ENCODE measurements at regions not wholly inside any gene's neighbourhood (a gene's known extent, or its start where the extent isn't known, plus 50 kb on each side); places are given as distances from the start of the nearest gene placed in this dataset.

DNA sequence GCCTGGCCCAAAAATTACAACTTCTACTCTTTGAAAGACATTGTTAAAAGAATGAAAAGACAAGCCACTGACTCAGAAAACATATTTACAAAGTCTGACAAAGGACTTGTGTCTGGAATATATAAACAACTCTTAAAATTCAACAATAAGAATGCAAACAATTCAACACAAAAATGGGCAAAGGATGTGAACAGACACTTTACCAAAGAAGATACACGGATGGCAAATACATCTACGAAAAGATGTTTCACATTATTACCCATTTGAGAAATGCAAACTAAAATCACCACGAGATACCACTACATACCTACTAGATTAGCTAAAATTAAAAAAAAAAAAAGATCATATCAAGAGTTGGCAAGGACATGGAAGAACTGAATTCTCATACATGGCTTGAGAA lies 80.8 kb upstream of the METRNL start:
- TF ChIP-seq, protein P1, sequence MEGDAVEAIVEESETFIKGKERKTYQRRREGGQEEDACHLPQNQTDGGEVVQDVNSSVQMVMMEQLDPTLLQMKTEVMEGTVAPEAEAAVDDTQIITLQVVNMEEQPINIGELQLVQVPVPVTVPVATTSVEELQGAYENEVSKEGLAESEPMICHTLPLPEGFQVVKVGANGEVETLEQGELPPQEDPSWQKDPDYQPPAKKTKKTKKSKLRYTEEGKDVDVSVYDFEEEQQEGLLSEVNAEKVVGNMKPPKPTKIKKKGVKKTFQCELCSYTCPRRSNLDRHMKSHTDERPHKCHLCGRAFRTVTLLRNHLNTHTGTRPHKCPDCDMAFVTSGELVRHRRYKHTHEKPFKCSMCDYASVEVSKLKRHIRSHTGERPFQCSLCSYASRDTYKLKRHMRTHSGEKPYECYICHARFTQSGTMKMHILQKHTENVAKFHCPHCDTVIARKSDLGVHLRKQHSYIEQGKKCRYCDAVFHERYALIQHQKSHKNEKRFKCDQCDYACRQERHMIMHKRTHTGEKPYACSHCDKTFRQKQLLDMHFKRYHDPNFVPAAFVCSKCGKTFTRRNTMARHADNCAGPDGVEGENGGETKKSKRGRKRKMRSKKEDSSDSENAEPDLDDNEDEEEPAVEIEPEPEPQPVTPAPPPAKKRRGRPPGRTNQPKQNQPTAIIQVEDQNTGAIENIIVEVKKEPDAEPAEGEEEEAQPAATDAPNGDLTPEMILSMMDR (IDR thresholded peaks at IDR 0.05), result no peak
- DNase-seq (ENCODE audit: low spot score in 2 of 2), result no peak
- Histone ChIP-seq H3K27ac (no peak overlapping the region), H3K27me3 (no peaks in the 10 kb centered on the region), H3K4me1 (no peaks in the 10 kb centered on the region), H3K36me3 (no peaks in the 10 kb centered on the region), H3K9me3 (no peaks in the 10 kb centered on the region), H3K4me3 (no peak overlapping the region)
- WGBS, result 93% methylated on average over 3 of the region's 3 CpGs

DNA sequence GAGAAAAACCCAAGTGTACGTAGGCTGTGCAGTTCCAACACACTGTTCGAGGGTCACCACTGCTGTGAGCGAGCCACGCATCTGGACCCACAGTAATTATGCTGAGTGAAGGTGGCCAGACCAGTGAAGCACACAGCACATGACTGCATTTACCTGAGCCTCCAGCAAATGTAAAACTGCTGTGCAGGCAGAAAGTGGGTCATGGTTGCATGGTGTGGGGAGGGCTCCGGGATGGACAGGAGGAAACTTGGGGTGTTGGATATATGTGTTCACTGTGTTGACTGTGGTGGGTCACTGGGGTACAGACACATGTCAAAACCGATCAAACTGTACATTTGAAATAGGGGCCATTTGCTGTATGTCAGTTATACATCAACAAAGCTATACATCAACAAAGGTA lies 78.7 kb upstream of the METRNL start:
- Histone ChIP-seq H3K27ac (no peak overlapping the region), H3K4me1 (no peaks in the 10 kb centered on the region), H3K9me3 (no peaks in the 10 kb centered on the region), H3K4me3 (no peak overlapping the region), H3K36me3 (no peaks in the 10 kb centered on the region), H3K27me3 (no peaks in the 10 kb centered on the region)
- WGBS, result 76% methylated on average over 6 of the region's 6 CpGs
- TF ChIP-seq POLR2A (IDR thresholded peaks at IDR 0.05), result no peak
- TF ChIP-seq, protein P1 (IDR thresholded peaks at IDR 0.05), result no peak
- TF ChIP-seq POLR2AphosphoS5 (IDR thresholded peaks at IDR 0.05), result no peak
- no peak for TF ChIP-seq EP300 (IDR thresholded peaks at IDR 0.05)
- DNase-seq (ENCODE audit: low spot score in 2 of 2), result no peak

DNA sequence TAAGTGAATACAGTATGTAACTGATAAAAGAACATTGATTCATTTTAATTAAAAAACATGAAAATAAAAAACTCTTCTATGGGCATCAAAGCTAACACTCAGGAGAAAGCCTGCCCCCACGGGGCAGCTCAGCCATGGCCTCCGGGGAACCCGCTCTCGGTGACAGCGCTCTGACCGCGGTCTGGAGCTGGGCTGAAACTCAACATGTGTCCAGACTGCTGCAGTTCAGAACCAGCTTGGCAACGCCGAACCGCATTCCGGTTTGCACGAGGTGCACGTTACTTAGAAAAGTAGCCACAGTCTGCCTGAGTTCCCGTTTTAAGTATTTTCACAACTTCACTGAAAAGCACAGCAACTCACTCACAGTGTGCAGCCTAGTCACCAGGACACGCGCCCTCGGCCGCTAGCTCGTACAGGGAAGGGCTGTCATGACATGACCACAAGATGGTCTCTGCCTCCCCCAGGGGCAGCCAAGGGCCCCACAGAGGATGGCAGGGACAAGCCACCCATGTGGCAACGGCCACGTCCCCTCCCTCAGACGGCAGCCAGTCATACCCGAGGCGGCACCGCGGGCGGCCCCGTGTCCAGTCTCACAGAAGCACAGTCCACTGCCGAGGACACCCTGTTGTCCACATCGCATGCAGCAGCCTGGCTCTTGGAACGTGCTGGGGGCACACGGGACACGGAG lies 77.1 kb upstream of the METRNL start:
- peaks cover 7% of the 10 kb centered on the region for H3K4me1 ChIP-seq
- no peak overlapping the region for H3K4me3 ChIP-seq
- TF ChIP-seq POLR2AphosphoS5 (IDR thresholded peaks at IDR 0.05), result no peak
- no peak for TF ChIP-seq EP300 (IDR thresholded peaks at IDR 0.05)
- TF ChIP-seq, protein P1 (IDR thresholded peaks at IDR 0.05), result no peak
- no peak for TF ChIP-seq POLR2A (IDR thresholded peaks at IDR 0.05)
- H3K36me3 ChIP-seq, result no peaks in the 10 kb centered on the region
- WGBS, result 97% methylated on average over 22 of the region's 33 CpGs
- no peaks in the 10 kb centered on the region for H3K9me3 ChIP-seq
- no peak for DNase-seq (ENCODE audit: low spot score in 2 of 2)
- no peaks in the 10 kb centered on the region for H3K27me3 ChIP-seq
- H3K27ac ChIP-seq, result no peak overlapping the region

DNA sequence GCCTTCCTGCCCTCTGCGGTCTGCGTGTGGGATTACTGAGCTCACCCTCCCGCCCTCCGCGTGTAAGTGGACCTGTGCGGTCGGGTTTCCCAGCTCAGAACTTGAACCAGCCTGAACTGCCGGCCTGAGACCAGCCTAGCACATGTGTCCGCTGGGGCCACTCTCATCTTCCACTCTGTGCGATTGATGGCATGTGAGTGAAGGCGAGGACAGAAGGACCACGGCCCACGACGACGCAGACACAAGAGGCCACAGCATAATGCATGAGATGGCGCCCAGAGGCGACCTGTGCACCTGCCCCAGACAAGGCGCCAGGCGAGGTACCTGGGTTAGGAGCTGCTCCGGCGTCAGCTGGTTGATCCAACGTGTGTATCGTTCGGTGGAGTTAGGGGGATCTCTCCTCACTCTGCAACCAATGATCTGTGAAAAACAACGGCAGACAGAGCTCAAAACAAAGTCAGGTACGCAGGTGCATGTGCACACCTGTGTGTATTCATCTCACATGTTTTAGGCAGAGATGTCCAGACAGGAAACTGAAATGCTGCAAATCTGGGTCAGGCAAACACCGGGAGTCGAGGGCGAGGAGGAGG lies 74.5 kb upstream of the METRNL start:
- WGBS, result 86% methylated on average over 21 of the region's 29 CpGs
- no peaks in the 10 kb centered on the region for H3K27me3 ChIP-seq
- H3K9me3 ChIP-seq, result no peaks in the 10 kb centered on the region
- no peak for DNase-seq (ENCODE audit: low spot score in 2 of 2)
- peaks cover 19% of the 10 kb centered on the region for H3K4me1 ChIP-seq
- no peaks in the 10 kb centered on the region for H3K36me3 ChIP-seq
- H3K27ac ChIP-seq, result no peak overlapping the region
- TF ChIP-seq, protein P1 (IDR thresholded peaks at IDR 0.05), result no peak
- TF ChIP-seq EP300 (IDR thresholded peaks at IDR 0.05) (no peak), POLR2A (IDR thresholded peaks at IDR 0.05) (no peak), POLR2AphosphoS5 (IDR thresholded peaks at IDR 0.05) (no peak)
- H3K4me3 ChIP-seq, result no peak overlapping the region

DNA sequence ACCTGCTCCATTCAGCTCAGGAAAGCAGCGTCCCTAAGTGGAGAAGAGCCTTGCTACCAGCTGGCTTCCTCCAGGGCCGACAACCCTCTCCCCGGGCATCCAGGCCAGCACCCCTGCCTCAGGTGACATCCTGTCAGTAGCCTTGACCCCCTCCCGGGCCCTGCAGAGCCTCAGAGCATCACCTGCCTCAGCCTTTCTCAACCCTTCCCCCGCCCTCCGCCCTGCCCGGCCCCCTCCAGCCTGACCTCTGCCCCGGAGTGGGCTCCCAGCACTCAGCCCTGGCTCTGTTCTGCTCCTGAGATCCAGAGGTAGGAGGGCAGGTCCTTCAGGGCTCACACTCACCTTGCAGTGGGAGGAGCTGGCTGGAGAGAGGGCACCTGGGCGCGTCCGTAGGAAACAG lies 73.8 kb upstream of the METRNL start:
- WGBS, result 98% methylated on average over 10 of the region's 11 CpGs

More for the DNA sequence above, 73.8 kb upstream of the METRNL start:
- H3K4me3 ChIP-seq, result no peak overlapping the region
- no peak overlapping the region for H3K27ac ChIP-seq
- TF ChIP-seq POLR2A (IDR thresholded peaks at IDR 0.05) (no peak), EP300 (IDR thresholded peaks at IDR 0.05) (no peak), POLR2AphosphoS5 (IDR thresholded peaks at IDR 0.05) (no peak)
- TF ChIP-seq, protein P1 (IDR thresholded peaks at IDR 0.05), result no peak
- H3K27me3 ChIP-seq, result no peaks in the 10 kb centered on the region
- peaks cover 27% of the 10 kb centered on the region for H3K4me1 ChIP-seq
- no peak for DNase-seq (ENCODE audit: low spot score in 2 of 2)
- no peaks in the 10 kb centered on the region for H3K36me3 ChIP-seq
- no peaks in the 10 kb centered on the region for H3K9me3 ChIP-seq

Measured in suprapubic skin (tissue), 4 donors.